Left kidney (tissue), 1 donor: ENCODE measurements at regions not wholly inside any gene's neighbourhood (a gene's known extent, or its start where the extent isn't known, plus 50 kb on each side); places are given as distances from the start of the nearest gene placed in this dataset.
"Not testable (repeated sequence)": the region's sequence is repeated elsewhere in the genome, so short reads cannot be mapped to it uniquely, and the experiment has no call there.

Experiments used
- DNase-seq: peaks from one replicate; pipeline ENCODE4 v3.0.0-alpha.2; 2013

DNA sequence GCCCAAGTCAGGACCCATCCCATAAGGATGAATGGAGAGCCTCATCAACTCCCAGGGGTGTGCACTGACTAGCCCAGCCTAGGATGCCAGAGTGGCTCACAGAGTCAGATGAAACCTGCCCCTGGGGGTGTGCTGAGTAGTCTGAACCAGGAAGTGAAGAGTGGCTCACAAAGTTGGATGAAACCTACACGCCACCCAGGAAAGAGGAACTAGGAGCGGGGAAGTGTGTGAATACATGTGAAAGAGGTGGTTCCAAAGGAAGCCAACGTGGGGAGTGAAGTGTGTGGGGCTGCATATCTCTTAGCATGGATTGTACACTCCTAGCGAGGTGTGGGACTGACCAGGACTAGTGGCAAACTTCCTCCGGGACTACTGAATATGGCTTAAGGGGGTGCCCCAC lies 902.1 kb upstream of the NDST4 start:
- DNase-seq = no peak

DNA sequence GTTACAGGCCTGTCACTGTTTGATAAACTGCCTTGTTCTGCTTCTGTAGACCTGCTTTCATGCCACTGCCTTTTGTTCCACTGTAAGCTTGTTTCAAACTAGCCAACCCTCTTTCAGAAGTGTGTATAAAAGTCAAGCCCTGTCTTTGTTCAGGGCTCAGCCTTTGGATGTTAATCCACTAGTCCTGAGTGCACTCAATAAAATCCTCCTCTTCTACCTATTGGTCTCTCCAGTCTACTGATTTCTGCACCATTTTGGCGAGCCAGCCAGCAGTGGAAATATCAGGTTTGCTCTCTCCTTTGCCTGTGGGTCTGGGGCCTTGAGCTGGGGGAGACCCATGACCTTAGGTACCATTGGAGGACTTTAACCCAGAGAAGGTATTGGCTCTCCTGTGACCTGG lies 901.6 kb upstream of the NDST4 start:
- DNase-seq = no peak

DNA sequence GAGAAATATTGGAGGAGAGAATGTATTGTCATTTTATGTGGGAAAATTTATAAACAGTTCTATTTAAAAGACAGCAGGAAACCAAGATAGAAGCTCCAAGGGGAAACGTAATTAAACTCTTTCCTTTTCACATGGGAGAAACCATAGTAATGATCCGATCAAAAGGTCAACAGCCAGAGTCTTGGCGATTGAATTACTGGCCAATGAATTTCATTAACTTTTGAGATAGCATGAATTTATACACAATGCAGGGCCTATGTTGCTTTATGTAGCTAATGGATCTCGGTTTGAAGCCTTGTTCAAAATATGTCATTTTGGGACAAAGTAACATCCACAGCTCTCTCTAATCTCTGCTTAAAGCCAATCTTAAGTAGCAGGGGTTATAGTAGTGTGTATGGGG lies 897.5 kb upstream of the NDST4 start:
- DNase-seq = no peak

DNA sequence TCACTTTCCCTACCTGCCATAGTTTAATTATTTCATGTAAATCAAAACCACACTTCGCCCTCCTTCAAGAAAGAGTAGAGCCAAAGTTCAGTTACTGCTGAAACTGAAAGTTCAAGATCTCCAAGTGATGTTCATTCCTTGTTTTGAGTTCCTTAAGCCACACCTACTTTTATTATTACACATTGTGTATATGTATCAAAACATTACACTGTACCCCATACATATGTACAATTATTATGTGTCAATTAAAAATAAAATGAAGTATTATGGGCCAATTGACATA lies 892.3 kb upstream of the NDST4 start:
- DNase-seq = no peak

DNA sequence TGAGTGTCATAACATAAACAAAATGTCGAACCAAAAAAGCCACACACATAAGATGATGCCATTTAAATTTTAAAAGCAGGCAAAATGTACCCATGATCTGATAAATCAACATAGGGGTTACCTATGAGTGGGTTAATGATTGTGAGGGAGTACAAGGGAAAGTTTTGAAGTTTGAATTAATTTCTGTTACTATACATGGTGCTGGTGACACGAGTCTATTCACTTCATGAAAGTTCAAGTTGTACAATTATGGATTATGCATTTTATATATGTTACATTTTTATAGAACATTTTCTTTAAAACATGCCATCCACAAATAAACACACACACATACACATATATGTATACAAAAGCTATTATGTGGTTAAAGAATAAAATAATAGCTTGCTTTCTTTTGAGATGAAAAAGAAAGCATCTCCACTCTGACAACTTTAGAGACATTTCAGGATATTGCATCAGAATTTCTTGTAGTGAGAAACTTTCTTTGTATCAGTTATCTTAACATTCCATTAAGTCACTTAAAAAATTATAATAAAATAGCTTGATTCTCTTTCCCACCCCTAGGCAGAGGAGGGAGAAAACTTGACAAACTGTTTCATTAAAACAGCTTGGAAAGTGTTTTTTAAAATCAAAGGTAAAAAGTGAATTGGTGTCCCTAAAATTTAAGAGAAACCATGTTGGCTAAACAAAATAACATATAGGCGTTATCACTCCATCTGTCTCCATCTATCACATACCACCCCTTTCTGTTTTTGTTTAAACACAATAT lies 891.8 kb upstream of the NDST4 start:
- no peak for DNase-seq

DNA sequence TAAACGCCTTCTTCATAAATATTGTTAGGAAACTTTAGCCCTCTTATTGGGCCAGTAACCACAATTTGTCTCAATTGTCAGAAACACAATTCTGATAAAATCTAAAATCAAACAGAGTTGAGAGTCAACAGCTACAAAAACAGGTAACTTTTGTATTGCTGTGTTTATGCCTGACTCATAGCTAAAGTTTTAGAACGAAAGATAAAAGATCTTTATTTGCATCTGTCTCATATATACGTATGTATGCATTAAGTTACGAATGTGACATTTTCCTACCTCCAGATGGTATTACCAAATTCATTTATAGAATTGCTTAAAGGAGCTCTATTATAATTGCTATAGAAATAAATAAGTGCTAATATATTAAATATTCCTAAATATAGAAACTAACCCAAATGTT lies 887.9 kb upstream of the NDST4 start:
- DNase-seq = no peak

DNA sequence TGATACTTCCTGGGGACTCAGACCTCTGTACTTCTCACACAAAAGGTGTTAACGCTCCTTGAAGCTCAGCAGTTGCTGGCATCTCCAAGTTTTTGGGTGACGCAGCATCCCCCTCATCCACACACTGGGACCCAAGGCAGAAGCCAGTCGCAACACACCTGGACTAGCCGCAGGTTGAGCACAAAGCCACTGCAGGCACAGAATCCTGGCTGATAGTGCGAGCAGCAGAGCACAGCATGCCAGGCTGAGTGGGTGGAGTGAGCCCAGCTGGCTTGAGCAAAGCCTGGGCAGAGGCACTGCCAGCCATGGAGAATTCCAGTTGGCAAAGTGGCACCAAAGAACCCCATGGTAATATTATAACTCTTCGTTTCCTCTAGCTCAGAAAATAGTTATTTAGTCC lies 873.2 kb upstream of the NDST4 start:
- DNase-seq = no peak

DNA sequence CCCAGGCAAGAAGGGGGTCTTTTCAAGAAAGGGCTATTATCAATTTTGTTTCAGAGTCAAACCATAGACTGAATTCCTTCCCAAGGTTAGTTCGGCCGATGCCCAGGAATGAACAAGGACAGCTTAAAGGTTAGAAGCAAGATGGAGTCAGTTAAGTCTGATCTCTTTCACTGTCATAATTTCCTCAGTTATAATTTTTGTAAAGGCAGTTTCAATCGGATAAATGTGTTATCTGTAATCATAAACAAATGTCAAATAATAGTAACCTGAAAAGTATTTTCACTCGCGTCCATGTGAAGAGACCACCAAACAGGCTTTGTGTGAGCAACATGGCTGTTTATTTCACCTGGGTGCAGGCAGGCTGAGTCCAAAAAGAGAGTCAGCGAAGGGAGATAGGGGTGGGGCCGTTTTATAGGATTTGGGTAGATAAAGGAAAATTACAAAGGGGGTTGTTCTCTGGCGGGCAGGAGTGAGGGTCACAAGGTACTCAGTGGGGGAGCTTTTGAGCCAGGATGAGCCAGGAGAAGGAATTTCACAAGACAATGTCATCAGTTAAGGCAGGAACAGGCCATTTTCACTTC lies 862.1 kb upstream of the NDST4 start:
- not testable (repeated sequence) for DNase-seq

DNA sequence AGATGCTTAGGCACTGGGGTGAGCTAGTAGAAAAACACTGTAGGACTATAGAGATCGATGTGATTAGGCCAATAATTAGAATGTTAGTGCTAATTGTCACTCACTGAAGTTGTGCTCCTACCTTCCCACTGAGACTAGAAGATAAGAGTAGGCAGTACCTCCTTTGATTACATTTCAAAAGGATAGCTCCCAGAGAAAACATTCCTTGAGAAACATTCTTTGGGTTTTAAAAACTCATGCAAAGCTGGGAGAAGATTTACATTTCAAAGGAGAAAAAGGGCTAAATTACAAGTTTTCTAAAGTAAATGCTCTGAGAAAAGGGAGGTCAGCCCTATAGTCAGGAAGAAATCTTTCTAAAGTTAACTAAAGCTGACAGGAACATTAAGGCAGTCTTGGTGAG lies 860.3 kb upstream of the NDST4 start:
- no peak for DNase-seq

DNA sequence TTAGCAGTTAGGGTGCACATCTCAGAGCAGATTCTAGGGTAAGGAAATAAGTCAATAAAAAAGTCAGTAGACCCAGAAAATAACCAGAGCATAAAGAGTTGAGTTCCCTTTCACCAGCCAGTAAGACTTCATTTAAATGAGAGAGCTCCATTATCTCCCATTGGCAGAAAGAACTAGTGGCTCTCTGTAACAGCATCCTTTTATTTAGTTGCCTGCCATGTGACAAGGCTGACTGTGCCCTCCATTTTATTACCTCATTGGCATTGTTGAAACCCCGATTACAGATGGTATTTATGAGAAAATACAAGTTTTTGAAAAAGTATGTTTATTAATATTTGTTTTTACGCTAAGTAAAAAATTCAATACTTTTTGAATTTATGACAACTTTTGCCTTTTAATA lies 859.5 kb upstream of the NDST4 start:
- DNase-seq = no peak

DNA sequence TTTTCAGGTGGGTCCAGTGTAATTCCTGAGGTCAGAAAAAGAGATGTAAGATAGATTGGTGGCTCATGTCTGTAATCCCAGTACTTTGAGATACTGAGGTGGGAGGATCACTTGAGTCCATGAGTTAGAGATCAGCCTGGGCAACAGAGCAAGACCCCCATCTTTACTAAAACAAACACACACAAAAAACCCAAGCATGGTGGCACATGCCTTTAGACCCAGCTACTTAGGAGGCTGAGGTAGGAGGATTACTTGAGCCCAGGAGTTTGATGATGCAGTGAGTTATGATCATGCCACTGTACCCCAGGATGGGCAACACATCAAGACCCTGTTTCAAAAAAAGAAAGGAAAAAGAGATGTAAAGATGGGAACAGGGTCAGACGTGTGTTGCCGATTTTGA lies 857.4 kb upstream of the NDST4 start:
- no peak for DNase-seq

DNA sequence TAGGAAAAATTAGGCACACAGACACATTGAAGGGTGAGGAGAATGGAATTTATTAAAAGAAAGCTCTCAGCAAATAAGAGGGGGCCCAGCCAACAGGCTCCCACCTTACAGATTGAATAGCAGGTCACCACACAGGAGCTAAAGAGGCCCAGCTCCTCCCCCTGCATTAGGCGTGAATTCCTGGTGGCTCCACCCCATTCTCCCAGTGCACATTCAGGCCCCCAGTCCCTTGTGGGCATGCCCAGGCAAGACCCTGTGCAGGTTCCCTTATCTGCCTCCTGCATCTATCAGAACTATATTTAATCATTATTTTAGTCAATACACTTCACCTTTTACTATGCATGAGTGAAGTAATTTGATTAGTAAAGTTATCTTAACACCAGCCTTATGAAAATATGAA lies 856.3 kb upstream of the NDST4 start:
- DNase-seq = no peak

DNA sequence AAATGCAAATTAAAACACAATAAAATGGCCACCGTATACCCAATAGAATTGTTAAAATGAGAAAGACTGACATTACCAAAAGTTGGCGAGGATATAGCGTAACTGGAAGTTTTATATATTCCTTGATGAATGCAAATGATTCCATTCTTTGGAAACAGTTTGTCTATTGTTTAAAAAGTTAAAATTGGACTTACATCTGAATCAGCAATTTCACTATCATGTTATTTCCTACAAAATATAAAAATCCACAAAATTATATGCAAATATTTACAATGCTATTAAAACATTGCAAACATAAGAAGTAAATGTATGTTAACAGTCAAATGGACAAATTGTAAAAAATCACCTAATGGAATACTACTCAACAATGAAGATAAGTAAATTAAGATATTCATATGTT lies 852.2 kb upstream of the NDST4 start:
- DNase-seq = no peak

DNA sequence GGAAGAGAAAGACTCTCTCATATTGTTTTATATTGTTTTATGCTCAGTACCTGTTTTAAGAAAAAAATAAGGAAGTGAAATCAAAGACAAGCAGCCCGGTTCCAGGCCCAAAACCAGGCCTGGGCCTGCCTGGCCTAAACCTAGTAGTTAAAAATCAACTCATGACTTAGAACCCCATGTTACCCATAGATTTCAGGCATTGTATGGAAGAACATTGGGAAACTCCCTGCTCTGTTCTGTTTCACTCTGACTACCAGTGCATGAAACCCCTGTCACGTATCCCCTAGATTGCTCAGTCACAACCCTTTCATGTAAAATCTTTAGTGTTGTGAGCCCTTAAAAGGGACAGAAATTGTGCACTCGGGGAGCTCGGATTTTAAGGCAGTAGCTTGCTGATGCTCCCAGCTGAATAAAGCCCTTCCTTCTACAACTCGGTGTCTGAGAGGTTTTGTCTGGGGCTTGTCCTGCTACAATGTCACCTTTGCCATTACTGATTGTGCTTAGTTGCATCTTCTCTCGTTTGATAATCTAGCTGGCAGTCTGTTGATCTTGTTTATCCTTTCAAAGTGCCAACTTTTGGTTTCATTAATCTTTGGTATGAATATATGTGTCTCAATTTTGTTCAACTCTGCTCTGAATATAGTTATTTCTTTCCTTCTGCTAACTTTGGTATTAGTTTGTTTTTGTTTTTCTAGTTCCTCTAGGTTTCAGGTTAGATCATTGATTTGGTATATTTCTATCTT lies 842.8 kb upstream of the NDST4 start:
- DNase-seq = not testable (repeated sequence)

DNA sequence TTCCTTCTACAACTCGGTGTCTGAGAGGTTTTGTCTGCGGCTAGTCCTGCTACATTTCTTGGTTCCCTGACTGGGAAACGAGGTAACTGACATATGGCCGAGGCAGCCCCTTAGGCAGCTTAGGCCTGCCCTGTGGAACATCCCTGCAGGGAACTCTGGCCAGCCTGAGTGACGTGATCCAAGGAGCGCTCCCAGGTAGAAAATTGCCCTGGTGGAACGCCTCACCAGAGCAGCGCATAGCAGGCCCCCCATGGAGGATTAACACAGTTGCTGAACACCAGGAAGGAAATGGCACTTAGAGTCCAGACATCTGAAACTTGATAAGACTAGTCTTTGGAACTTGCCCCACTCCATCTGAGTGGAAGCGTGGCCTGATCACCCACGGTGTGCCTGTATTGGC lies 837.4 kb upstream of the NDST4 start:
- DNase-seq = no peak

DNA sequence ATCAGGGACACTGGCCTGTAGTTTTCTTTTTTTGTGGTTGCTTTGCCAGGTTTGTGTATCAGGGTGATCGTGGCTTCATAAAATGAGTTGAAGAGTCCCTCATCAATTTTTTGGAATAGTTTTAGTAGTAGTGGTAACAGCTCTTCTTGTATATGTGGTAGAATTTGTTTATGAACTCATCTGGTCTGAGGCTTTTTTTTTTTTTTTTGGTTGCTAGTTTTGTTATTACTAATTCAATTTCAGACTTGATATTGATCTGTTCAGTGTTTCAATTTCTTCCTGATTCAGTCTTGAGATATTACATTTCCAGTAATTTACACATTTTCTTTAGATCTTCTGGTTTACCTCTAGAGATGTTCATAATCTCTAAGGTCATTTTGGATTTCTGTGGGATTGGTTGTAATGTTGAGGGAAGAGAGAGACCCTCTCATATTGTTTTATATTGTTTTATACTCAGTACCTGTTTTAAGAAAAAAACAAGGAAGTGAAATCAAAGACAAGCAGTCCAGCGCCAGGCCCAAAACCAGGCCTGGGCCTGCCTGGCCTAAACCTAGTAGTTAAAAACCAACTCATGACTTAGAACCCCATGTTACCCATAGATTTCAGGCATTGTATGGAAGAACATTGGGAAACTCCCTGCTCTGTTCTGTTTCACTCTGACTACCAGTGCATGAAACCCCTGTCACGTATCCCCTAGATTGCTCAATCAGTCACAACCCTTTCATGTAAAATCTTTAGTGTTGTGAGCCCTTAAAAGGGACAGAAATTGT lies 836.7 kb upstream of the NDST4 start:
- DNase-seq = not testable (repeated sequence)

DNA sequence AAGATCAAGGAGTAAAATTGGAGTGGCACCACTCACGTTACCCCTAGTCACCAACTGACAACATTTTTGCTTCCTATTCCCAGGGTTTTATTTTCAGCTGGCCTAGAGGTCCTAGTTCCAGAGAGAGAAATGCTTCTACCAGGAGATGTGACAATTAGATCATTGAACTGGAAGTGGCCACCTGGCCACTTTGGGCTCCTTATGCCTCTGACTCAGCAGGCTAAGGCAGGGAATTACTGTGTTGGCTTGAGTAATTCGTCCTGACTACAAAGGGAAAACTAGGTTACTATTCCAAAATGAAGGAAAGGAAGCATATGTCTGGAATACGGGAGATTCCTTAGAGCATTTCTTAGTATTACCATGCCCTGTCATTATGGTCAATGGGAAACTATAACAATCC lies 831.6 kb upstream of the NDST4 start:
- no peak for DNase-seq

DNA sequence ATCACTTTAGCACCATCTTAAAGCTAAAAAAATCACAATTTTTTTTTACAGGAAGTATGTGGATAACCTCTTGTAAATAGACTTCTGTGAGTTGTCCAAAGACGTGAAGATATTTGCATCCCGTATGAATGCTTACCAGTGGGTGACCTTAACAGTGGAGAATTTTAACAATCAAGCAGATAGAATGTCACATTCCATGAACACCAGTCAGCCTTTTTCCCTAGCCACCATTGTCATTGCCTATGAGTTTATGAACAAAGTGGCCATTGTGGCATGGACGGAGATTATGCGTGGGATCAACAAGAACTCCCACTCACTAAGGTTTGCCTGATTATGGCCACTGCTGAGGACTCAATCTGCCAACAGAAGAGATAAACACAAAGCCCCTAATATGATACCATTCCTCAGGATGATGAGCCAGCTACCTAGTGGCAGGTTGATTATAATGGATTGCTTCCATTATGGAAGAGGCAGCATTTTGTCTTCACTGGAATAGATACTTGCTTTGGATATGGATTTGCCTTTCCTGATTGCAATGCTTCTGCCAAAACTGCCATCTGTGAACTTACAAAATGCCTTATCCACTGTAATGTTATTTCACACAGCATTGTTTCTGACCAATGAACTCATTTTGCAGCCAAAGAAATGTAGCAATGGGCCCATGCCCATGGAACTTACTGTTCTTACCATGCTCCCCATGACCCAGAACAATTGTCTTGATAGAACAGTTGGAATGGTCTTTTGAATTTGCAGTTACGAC lies 830.9 kb upstream of the NDST4 start:
- no peak for DNase-seq

DNA sequence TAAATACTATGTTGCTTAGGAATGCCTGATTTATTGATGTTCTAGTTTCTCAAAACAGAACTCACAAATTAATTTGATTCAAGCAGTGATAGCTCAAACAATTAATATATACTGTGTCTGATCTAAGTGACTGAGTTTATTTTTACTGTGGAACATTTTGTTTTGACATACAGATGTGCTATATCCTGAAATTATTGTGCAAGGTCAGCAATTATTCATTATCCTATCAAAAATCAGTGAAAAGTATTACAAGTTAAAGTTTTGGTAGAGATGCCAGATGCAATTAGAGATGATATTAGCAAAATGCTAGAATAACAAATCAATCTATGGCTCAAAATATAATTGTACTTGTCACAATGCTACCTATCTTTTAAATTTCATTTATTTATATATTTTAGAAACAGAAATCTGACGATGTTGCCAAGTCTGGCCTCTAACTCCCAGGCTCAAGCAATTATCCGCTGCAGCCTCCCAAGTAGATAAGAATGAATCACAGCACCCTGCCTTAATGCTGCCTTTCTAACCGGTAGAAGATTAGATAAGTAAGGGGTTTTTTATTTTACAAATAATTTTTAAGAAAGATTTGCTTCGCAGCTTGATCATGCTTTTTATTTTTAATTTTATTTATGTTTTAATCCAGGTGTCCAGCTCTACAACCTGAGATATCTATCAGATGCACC lies 825.5 kb upstream of the NDST4 start:
- no peak for DNase-seq

DNA sequence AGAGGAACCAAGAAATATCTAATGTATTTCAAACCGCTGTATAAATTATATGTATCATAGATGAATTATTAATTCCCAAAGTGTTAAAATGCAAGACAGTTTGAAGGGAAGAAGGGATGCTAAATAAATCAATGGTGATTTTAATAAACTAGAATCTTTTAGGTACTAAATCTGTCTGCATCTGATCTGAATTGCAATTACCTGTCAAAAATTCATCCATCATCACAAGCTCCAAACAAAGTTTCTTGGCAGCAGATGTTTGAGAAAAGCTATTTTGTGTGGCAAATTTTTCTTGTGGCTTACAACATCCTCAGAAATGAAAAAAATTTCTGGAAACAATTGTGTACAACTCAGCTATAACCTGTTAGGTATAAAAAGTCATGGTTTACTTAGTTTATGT lies 816.0 kb upstream of the NDST4 start:
- DNase-seq = no peak

DNA sequence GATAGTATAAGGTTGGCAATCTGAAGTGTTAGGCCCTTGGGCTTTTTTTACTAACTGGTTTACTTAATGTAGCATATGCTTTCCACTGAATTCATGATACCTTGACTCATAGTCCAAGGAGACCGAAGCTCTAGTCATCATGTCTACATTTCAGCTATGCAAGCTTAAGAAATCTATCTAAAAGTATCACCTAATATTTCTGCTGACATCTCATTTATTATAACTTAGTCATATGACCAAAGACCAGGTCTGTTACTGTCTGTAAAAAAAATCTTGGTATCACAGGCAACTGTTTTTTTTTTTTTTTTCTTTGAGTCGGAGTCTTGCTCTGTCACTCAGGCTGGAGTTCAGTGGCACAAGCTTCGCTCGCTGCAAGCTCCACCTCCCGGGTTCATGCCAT lies 814.0 kb upstream of the NDST4 start:
- no peak for DNase-seq

DNA sequence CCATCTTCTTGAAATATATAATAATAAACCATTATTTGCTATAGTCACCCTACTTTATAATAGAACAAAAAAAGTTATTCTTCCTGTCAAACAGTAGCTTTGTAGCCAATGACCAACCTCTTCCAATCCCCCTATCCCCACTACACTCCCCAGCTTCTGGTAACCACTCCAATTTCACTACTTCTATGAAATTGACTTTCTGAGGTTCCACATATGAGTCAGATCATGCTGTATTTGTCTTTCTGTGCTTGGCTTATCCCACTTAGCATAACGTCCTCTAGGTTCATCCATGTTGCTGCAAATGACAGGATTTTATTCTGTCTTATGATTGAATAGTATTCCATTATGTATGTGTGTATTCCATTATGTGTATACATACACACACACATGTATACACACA lies 809.7 kb upstream of the NDST4 start:
- DNase-seq = no peak
